BJ (cell line): ENCODE measurements at regions not wholly inside any gene's neighbourhood (a gene's known extent, or its start where the extent isn't known, plus 50 kb on each side); places are given as distances from the start of the nearest gene placed in this dataset.

ENCODE experiments used
- CTCF ChIA-PET: fragments of 350-600 bp; formaldehyde crosslinking; extraction: SDS; loops from one replicate; lab custom pipeline; 2021; ENCODE audit warnings: antibody characterized with exemption, inconsistent platforms; lab: Yijun Ruan, JAX
- POLR2A ChIA-PET: fragments of 300-600 bp; sonication (Branson Sonifier 250); formaldehyde crosslinking; extraction: SDS; loops from one replicate; lab custom pipeline; 2021; ENCODE audit warnings: antibody characterized with exemption; lab: Charles Lee
- DNase-seq: peaks from one replicate; pipeline ENCODE4 v3.0.0-alpha.2; 2011; ENCODE audit warnings: low read depth
- H3K27me3 ChIP-seq: 2 replicates; pipeline ENCODE4 v1.6.0; 2011; ENCODE audit warnings: low read length; ENCODE audit not compliant: control insufficient read depth, insufficient read depth
- H3K36me3 ChIP-seq: 2 replicates; pipeline ENCODE4 v1.5.1; 2011; ENCODE audit warnings: low read length; ENCODE audit not compliant: control insufficient read depth, insufficient read depth
- H3K4me3 ChIP-seq: 2 replicates; pipeline ENCODE4 v1.5.1; 2011; ENCODE audit warnings: low read depth, mild to moderate bottlenecking, control low read depth, low read length
- CTCF ChIP-seq: IDR thresholded peaks from 2 replicates; pipeline ENCODE4 v1.5.1; 2011; ENCODE audit warnings: low read depth, mild to moderate bottlenecking, control low read depth, inconsistent platforms, low read length, moderate library complexity; ENCODE audit not compliant: insufficient read depth

- CTCF ChIA-PET, result interaction anchor here (0.7 to 1.5 kb wide), 3 partner anchors 14 to 1499 kb away, joined by 3 to 5 read pairs (median 3); no protein-coding TSS in a partner anchor
- Histone ChIP-seq H3K27me3 (peaks cover 5% of the 10 kb centered on the region), H3K36me3 (no peaks in the 10 kb centered on the region), H3K4me3 (no peak overlapping the region)
- POLR2A ChIA-PET, result no interaction called here
- TF ChIP-seq CTCF, result no peak
- no peak for DNase-seq
Measured at GRCh38 chr17:77883213-77883650, 75.3 kb upstream of the TNRC6C start.

- POLR2A ChIA-PET, result no interaction called here
- H3K36me3 ChIP-seq, result no peaks in the 10 kb centered on the region
- no peak for TF ChIP-seq CTCF
- DNase-seq, result no peak
- CTCF ChIA-PET, result interaction anchor here (1.5 kb wide), 1 partner anchor 14 kb away, joined by 5 read pairs; no protein-coding TSS in a partner anchor
- H3K4me3 ChIP-seq, result no peak overlapping the region
- H3K27me3 ChIP-seq, result peaks cover 7% of the 10 kb centered on the region
Measured at GRCh38 chr17:77884019-77884418, 74.5 kb upstream of the TNRC6C start.

GRCh38 chr17:77884967-77885641 lies 73.4 kb upstream of the TNRC6C start:
- CTCF ChIA-PET, result interaction anchor here (1.5 kb wide), 1 partner anchor 16 kb away, joined by 5 read pairs; no protein-coding TSS in a partner anchor
- H3K36me3 ChIP-seq, result no peaks in the 10 kb centered on the region
- no peak for DNase-seq
- no peak overlapping the region for H3K4me3 ChIP-seq
- peaks cover 12% of the 10 kb centered on the region for H3K27me3 ChIP-seq
- TF ChIP-seq CTCF, result no peak
- POLR2A ChIA-PET, result no interaction called here

- DNase-seq, result no peak
- CTCF ChIA-PET, result no interaction called here
- POLR2A ChIA-PET, result no interaction called here
Measured at GRCh38 chr17:77885678-77886386, 72.7 kb upstream of the TNRC6C start.

More at GRCh38 chr17:77885678-77886386, 72.7 kb upstream of the TNRC6C start:
- no peak for TF ChIP-seq CTCF
- H3K27me3 ChIP-seq, result peaks cover 13% of the 10 kb centered on the region
- H3K4me3 ChIP-seq, result no peak overlapping the region
- H3K36me3 ChIP-seq, result no peaks in the 10 kb centered on the region
